ENCODE measurements at regions not wholly inside any gene's neighbourhood (a gene's known extent, or its start where the extent isn't known, plus 50 kb on each side); places are given as distances from the start of the nearest gene placed in this dataset.

DNA sequence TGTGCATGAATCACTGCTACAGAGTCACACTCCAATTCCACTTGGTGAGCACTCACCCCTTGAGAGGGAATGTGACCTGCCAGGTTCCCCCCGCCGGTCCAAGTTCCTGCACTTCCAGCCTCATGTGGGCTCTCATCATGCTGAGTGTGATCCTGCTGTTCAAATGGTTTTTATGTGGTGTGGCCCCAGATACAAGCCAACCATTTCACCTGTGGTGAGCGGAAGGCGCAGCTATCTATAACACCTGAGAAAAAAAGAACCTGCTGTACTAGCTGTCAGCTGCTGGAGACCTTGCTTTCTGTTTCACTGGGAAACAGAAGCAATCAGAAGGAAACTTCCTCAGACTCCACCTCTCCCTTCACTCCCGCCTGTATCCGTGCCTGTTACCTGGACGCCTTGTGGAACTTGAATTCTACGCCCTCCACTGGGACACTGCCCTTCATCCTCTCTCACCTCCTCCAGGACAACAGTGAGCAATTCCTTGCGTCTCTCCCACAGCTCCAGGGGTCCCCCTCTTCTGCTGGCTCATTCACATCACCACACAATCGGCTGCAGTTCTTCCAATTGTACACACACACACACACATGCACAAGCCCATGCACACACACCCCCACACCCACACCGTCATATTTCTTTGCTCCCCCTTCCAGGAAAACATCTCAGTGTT is 64.4 kb upstream of the RPL11 start:
- H4K20me1 ChIP-seq (ENCODE audit: insufficient read depth, low read length): no peaks in the 10 kb centered on the region
- no peaks in the 10 kb centered on the region for H3K27me3 ChIP-seq (ENCODE audit: insufficient read depth, low read length)
- H3K4me1 ChIP-seq (ENCODE audit: insufficient read depth, low read length, severe bottlenecking): peaks cover 64% of the 10 kb centered on the region
- H3K4me3 ChIP-seq (ENCODE audit: low read depth, low read length, poor library complexity, severe bottlenecking): peak overlapping the region; percentile 55
- no peaks in the 10 kb centered on the region for H3K9me3 ChIP-seq (ENCODE audit: low read length)
- no peaks in the 10 kb centered on the region for H3K36me3 ChIP-seq (ENCODE audit: insufficient read depth, low read length)
- no peak for TF ChIP-seq EZH2 (IDR thresholded peaks at IDR 0.05; ENCODE audit: borderline replicate concordance, low read length)
- TF ChIP-seq CTCF (IDR thresholded peaks at IDR 0.05; ENCODE audit: low read length): no peak
- H3K27ac ChIP-seq (ENCODE audit: low read depth, low read length, poor library complexity, severe bottlenecking): peak overlapping the region; percentile 75
- peak overlapping the region; percentile 36 for H3K9ac ChIP-seq (ENCODE audit: low read length)
- peaks cover 12% of the 10 kb centered on the region; the same call in 1 of the 2 replicates for H3F3A ChIP-seq (ENCODE audit: insufficient read depth, low read length)
- H3K79me2 ChIP-seq (ENCODE audit: insufficient read depth, low read length): no peaks in the 10 kb centered on the region
- no peaks in the 10 kb centered on the region for H3K9me2 ChIP-seq (ENCODE audit: low read depth, low read length)
- H3K4me2 ChIP-seq (ENCODE audit: low read length): peak overlapping the region; percentile 70
- H2AFZ ChIP-seq (ENCODE audit: low read length): no peak overlapping the region

DNA sequence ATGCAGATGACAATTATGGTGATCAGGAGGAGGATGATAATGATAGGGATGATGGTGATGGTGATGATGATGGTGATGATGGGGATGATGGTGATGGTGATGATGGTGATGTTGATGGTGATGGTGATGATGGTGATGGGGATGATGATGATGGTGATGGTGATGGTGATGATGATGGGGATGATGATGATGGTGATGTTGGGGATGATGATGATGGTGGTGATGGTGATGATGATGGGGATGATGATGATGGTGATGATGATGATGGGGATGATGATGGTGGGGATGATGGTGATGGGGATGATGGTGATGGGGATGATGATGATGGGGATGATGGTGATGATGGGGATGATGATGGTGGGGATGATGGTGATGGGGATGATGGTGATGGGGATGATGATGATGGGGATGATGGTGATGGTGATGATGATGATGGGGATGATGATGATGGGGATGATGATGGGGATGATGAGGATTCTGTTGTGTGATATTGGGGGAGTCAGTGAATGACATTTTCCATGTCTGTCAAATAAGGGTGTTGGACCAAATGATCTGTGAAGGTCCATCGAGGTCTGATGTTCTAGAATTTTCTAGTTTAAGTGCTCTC is 65.6 kb upstream of the RPL11 start:
- no peaks in the 10 kb centered on the region for H3K9me2 ChIP-seq (ENCODE audit: low read depth, low read length)
- H4K20me1 ChIP-seq (ENCODE audit: insufficient read depth, low read length): no peaks in the 10 kb centered on the region
- no peak overlapping the region for H2AFZ ChIP-seq (ENCODE audit: low read length)
- peaks cover 70% of the 10 kb centered on the region for H3K4me1 ChIP-seq (ENCODE audit: insufficient read depth, low read length, severe bottlenecking)
- no peak overlapping the region for H3K9ac ChIP-seq (ENCODE audit: low read length)
- no peaks in the 10 kb centered on the region for H3K36me3 ChIP-seq (ENCODE audit: insufficient read depth, low read length)
- H3K79me2 ChIP-seq (ENCODE audit: insufficient read depth, low read length): no peaks in the 10 kb centered on the region
- TF ChIP-seq EZH2 (IDR thresholded peaks at IDR 0.05; ENCODE audit: borderline replicate concordance, low read length) (no peak), CTCF (IDR thresholded peaks at IDR 0.05; ENCODE audit: low read length) (no peak)
- H3F3A ChIP-seq (ENCODE audit: insufficient read depth, low read length): peaks cover 10% of the 10 kb centered on the region; the same call in 1 of the 2 replicates
- H3K27me3 ChIP-seq (ENCODE audit: insufficient read depth, low read length): no peaks in the 10 kb centered on the region
- no peak overlapping the region for H3K4me3 ChIP-seq (ENCODE audit: low read depth, low read length, poor library complexity, severe bottlenecking)
- no peak overlapping the region for H3K4me2 ChIP-seq (ENCODE audit: low read length)
- H3K9me3 ChIP-seq (ENCODE audit: low read length): no peaks in the 10 kb centered on the region
- H3K27ac ChIP-seq (ENCODE audit: low read depth, low read length, poor library complexity, severe bottlenecking): peak overlapping the region; percentile 75

GRCh38 chr1:23625459-23625858 is 66.1 kb upstream of the RPL11 start:
- Histone ChIP-seq H3K9me2 (ENCODE audit: low read depth, low read length) (no peaks in the 10 kb centered on the region), H3K27me3 (ENCODE audit: insufficient read depth, low read length) (no peaks in the 10 kb centered on the region), H3K4me3 (ENCODE audit: low read depth, low read length, poor library complexity, severe bottlenecking) (no peak overlapping the region), H3F3A (ENCODE audit: insufficient read depth, low read length) (peaks cover 10% of the 10 kb centered on the region; the same call in 1 of the 2 replicates), H3K36me3 (ENCODE audit: insufficient read depth, low read length) (no peaks in the 10 kb centered on the region), H4K20me1 (ENCODE audit: insufficient read depth, low read length) (no peaks in the 10 kb centered on the region), H3K27ac (ENCODE audit: low read depth, low read length, poor library complexity, severe bottlenecking) (peak overlapping the region; percentile 44), H3K9ac (ENCODE audit: low read length) (no peak overlapping the region), H3K9me3 (ENCODE audit: low read length) (no peaks in the 10 kb centered on the region), H3K79me2 (ENCODE audit: insufficient read depth, low read length) (no peaks in the 10 kb centered on the region), H3K4me2 (ENCODE audit: low read length) (no peak overlapping the region), H2AFZ (ENCODE audit: low read length) (no peak overlapping the region), H3K4me1 (ENCODE audit: insufficient read depth, low read length, severe bottlenecking) (peaks cover 72% of the 10 kb centered on the region)
- no peak for TF ChIP-seq EZH2 (IDR thresholded peaks at IDR 0.05; ENCODE audit: borderline replicate concordance, low read length)
- TF ChIP-seq CTCF (IDR thresholded peaks at IDR 0.05; ENCODE audit: low read length): no peak

Data from OCI-LY1 (cell line).